H1 (cell line): ENCODE measurements at regions not wholly inside any gene's neighbourhood (a gene's known extent, or its start where the extent isn't known, plus 50 kb on each side); places are given as distances from the start of the nearest gene placed in this dataset.

Experiments used
- CTCF ChIA-PET: fragments of 300-600 bp; sonication (Branson Sonifier 250); formaldehyde crosslinking; loops from one replicate; lab custom pipeline; 2021; ENCODE audit not compliant: partially characterized antibody; lab: Charles Lee
- POLR2A ChIA-PET: fragments of 300-600 bp; sonication (Branson Sonifier 250); formaldehyde crosslinking; loops from one replicate; lab custom pipeline; 2021; ENCODE audit warnings: inconsistent platforms; ENCODE audit not compliant: partially characterized antibody; lab: Charles Lee
- DNase-seq, 2 experiments: peaks; one replicate each; pipeline versions ENCODE4 v3.0.0 to v3.0.0-alpha.2; 2010 to 2022; ENCODE audit warnings: low spot score in 2 of 2, low read depth in 1 of 2, mixed read lengths in 1 of 2
- FAIRE-seq: peaks from 2 replicates; lab custom pipeline; 2011; peaks lifted over from hg19 to GRCh38; lab: Jason Lieb, UNC
- H2AFZ ChIP-seq: 2 replicates; pipeline ENCODE4 v1.8.1; 2012; ENCODE audit warnings: low read length, inconsistent platforms
- H2AK5ac ChIP-seq: 2 replicates; pipeline ENCODE4 v1.6.1; 2013; ENCODE audit warnings: low read depth, low read length
- H2BK120ac ChIP-seq: replicated peaks from 2 replicates; pipeline ENCODE3; 2013; ENCODE audit warnings: low read depth, low read length, inconsistent platforms
- H2BK12ac ChIP-seq: 2 replicates; pipeline ENCODE4 v1.6.1; 2013; ENCODE audit warnings: low read depth, low read length
- H2BK15ac ChIP-seq: 2 replicates; pipeline ENCODE4 v1.6.1; 2013; ENCODE audit warnings: low read length
- H2BK20ac ChIP-seq: 2 replicates; pipeline ENCODE4 v1.6.1; 2013; ENCODE audit warnings: low read length
- H2BK5ac ChIP-seq: 2 replicates; pipeline ENCODE4 v1.6.1; 2013; ENCODE audit warnings: low read depth, low read length
- H3K14ac ChIP-seq: 2 replicates; pipeline ENCODE4 v1.6.1; 2013; ENCODE audit warnings: inconsistent platforms; ENCODE audit not compliant: insufficient read length
- H3K18ac ChIP-seq: 2 replicates; pipeline ENCODE4 v1.6.1; 2013; ENCODE audit warnings: low read length; ENCODE audit errors: extremely low read depth
- H3K23ac ChIP-seq: 2 replicates; pipeline ENCODE4 v1.6.1; 2013; ENCODE audit warnings: inconsistent platforms; ENCODE audit not compliant: insufficient read length
- H3K23me2 ChIP-seq: 2 replicates; pipeline ENCODE4 v1.6.1; 2013; ENCODE audit warnings: low read depth, low read length
- H3K27ac ChIP-seq: 2 replicates; pipeline ENCODE4 v1.6.1; 2011; ENCODE audit warnings: low read depth, low read length, inconsistent platforms
- H3K27me3 ChIP-seq, 4 experiments: replicated peaks in 1 of 4; 1 replicate in 1 of 4; 2 replicates in 3 of 4; pipeline versions ENCODE4 v1.6.1 to v1.8.1; 2011 to 2013; ENCODE audit warnings: low read length in 3 of 4, mild to moderate bottlenecking in 3 of 4, inconsistent platforms in 2 of 4, mixed read lengths in 2 of 4, moderate library complexity in 1 of 4; ENCODE audit not compliant: control insufficient read depth in 3 of 4, insufficient read depth in 3 of 4; ENCODE audit errors: extremely low read depth in 1 of 4
- H3K36me3 ChIP-seq, 4 experiments: 2 replicates each; pipeline versions ENCODE4 v1.6.1 to v1.8.1; 2011 to 2013; ENCODE audit warnings: mild to moderate bottlenecking in 4 of 4, low read length in 3 of 4, moderate library complexity in 2 of 4, control low read depth in 1 of 4, inconsistent platforms in 1 of 4; ENCODE audit not compliant: insufficient read depth in 4 of 4, control insufficient read depth in 2 of 4
- H3K4ac ChIP-seq: replicated peaks from 2 replicates; pipeline ENCODE3; 2013; ENCODE audit warnings: low read length, low read depth, mixed read lengths, inconsistent platforms; ENCODE audit not compliant: insufficient read length
- H3K4me1 ChIP-seq, 4 experiments: replicated peaks in 1 of 4; 1 replicate in 1 of 4; 2 replicates in 3 of 4; pipeline versions ENCODE4 v1.6.1 to v1.8.1; 2011 to 2013; ENCODE audit warnings: low read length in 3 of 4, inconsistent platforms in 2 of 4, mixed read lengths in 1 of 4; ENCODE audit not compliant: insufficient read depth in 4 of 4, control insufficient read depth in 3 of 4
- H3K4me2 ChIP-seq, 2 experiments: 2 replicates each; pipeline versions ENCODE4 v1.6.1 to v1.8.1; 2011 to 2013; ENCODE audit warnings: low read depth in 2 of 2, low read length in 2 of 2, control low read depth in 1 of 2, inconsistent platforms in 1 of 2, mild to moderate bottlenecking in 1 of 2; ENCODE audit not compliant: insufficient read depth in 1 of 2
- H3K4me3 ChIP-seq, 4 experiments: fragments of 200-600, 300-600 bp in 1 of 4; sonication (generic), shearing (Covaris generic), sonication (Bioruptor Twin) in 1 of 4; 2 replicates each; pipeline versions ENCODE4 v1.5.1 to v1.8.1; 2011 to 2016; ENCODE audit warnings: low read length in 4 of 4, low read depth in 3 of 4, control low read depth in 2 of 4, inconsistent platforms in 2 of 4, mild to moderate bottlenecking in 2 of 4, mixed read lengths in 1 of 4, moderate library complexity in 1 of 4; ENCODE audit not compliant: insufficient read depth in 2 of 4; ENCODE audit errors: extremely low read depth in 1 of 4
- H3K56ac ChIP-seq: replicated peaks from 2 replicates; pipeline ENCODE3; 2013; ENCODE audit warnings: low read depth, mild to moderate bottlenecking, mixed read lengths, low read length, inconsistent platforms; ENCODE audit not compliant: insufficient read length
- H3K79me1 ChIP-seq: 2 replicates; pipeline ENCODE4 v1.6.1; 2013; ENCODE audit warnings: low read depth, low read length, control low read depth
- H3K79me2 ChIP-seq, 2 experiments: 2 replicates each; pipeline versions ENCODE4 v1.6.1 to v1.8.1; 2012 to 2013; ENCODE audit warnings: low read length in 2 of 2, mild to moderate bottlenecking in 2 of 2, inconsistent platforms in 1 of 2; ENCODE audit not compliant: insufficient read depth in 2 of 2, control insufficient read depth in 1 of 2
- H3K9ac ChIP-seq, 4 experiments: replicated peaks in 1 of 4; 1 replicate in 1 of 4; 2 replicates in 3 of 4; pipeline versions ENCODE4 v1.6.1 to v1.8.1; 2011 to 2013; ENCODE audit warnings: low read depth in 3 of 4, low read length in 3 of 4, control low read depth in 2 of 4, mild to moderate bottlenecking in 2 of 4, moderate library complexity in 2 of 4, inconsistent platforms in 1 of 4; ENCODE audit errors: extremely low read depth in 1 of 4
- H3K9me3 ChIP-seq, 2 experiments: 2 replicates each; pipeline versions ENCODE4 v1.6.1 to v1.8.1; 2012 to 2013; ENCODE audit warnings: mild to moderate bottlenecking in 2 of 2, moderate library complexity in 2 of 2, control low read depth in 1 of 2, inconsistent platforms in 1 of 2, low read depth in 1 of 2, low read length in 1 of 2, mixed read lengths in 1 of 2; ENCODE audit not compliant: insufficient read depth in 2 of 2
- H4K20me1 ChIP-seq, 2 experiments: replicated peaks in 1 of 2; 2 replicates each; pipeline versions ENCODE3 to v1.8.1; 2011 to 2013; ENCODE audit warnings: inconsistent platforms in 2 of 2, low read length in 2 of 2, mild to moderate bottlenecking in 1 of 2; ENCODE audit not compliant: insufficient read depth in 2 of 2, control insufficient read depth in 1 of 2
- H4K5ac ChIP-seq: 2 replicates; pipeline ENCODE4 v1.6.1; 2013; ENCODE audit warnings: low read length, low read depth, mixed read lengths, inconsistent platforms; ENCODE audit not compliant: insufficient read length
- H4K8ac ChIP-seq: 2 replicates; pipeline ENCODE4 v1.8.0; 2013; ENCODE audit warnings: mild to moderate bottlenecking, moderate library complexity, low read length, inconsistent platforms; ENCODE audit not compliant: insufficient read depth; ENCODE audit errors: extremely low read depth
- H4K91ac ChIP-seq: replicated peaks from 2 replicates; pipeline ENCODE3; 2013; ENCODE audit warnings: low read length, mixed read lengths, inconsistent platforms; ENCODE audit not compliant: insufficient read length
- BRCA1 ChIP-seq: IDR thresholded peaks from 2 replicates; pipeline ENCODE4 v1.6.1; 2012; ENCODE audit warnings: low read depth, low read length, improper control_type of control experiment
- CHD1 ChIP-seq: IDR thresholded peaks from 2 replicates; pipeline ENCODE4 v1.6.1; 2012; ENCODE audit warnings: low read depth, low read length, improper control_type of control experiment
- CHD2 ChIP-seq: IDR thresholded peaks from 2 replicates; pipeline ENCODE4 v1.6.1; 2012; ENCODE audit warnings: low read length, improper control_type of control experiment
- CREB1 ChIP-seq: IDR thresholded peaks from 2 replicates; pipeline ENCODE4 v1.6.1; 2012; ENCODE audit warnings: inconsistent platforms
- E2F6 ChIP-seq: IDR thresholded peaks from 2 replicates; pipeline ENCODE4 v1.6.1; 2012; ENCODE audit warnings: inconsistent platforms
- EGR1 ChIP-seq: IDR thresholded peaks from 2 replicates; pipeline ENCODE4 v1.6.1; 2011; ENCODE audit warnings: low read depth, low read length, borderline replicate concordance
- EZH2 ChIP-seq: fragments of 200-600 bp; sonication (generic); IDR thresholded peaks from 2 replicates; pipeline ENCODE4 v1.7.1; 2012; ENCODE audit warnings: low read depth, mild to moderate bottlenecking, moderate library complexity, low read length, inconsistent platforms; ENCODE audit not compliant: severe bottlenecking
- HDAC6 ChIP-seq: IDR thresholded peaks from one replicate; pipeline ENCODE4 v1.7.1; 2012; ENCODE audit warnings: low read depth, mild to moderate bottlenecking, inconsistent platforms, low read length, moderate library complexity
- JUND ChIP-seq: IDR thresholded peaks from 2 replicates; pipeline ENCODE4 v1.6.1; 2011; ENCODE audit warnings: mild to moderate bottlenecking, improper control_type of control experiment, low read length
- NRF1 ChIP-seq: IDR thresholded peaks from 2 replicates; pipeline ENCODE4 v1.6.1; 2011; ENCODE audit warnings: mild to moderate bottlenecking, low read depth, low read length, improper control_type of control experiment
- SP4 ChIP-seq: IDR thresholded peaks from 2 replicates; pipeline ENCODE4 v1.6.1; 2012; ENCODE audit warnings: low read length, inconsistent platforms
- SRF ChIP-seq: IDR thresholded peaks from 2 replicates; pipeline ENCODE4 v1.6.1; 2011; ENCODE audit warnings: mild to moderate bottlenecking, low read depth, low read length, moderate library complexity
- TAF1 ChIP-seq: IDR thresholded peaks from 2 replicates; pipeline ENCODE4 v1.6.1; 2011; ENCODE audit warnings: mild to moderate bottlenecking, low read depth, low read length
- TAF7 ChIP-seq: optimal IDR thresholded peaks from 2 replicates; pipeline ENCODE3; 2011; ENCODE audit warnings: low read depth, mild to moderate bottlenecking, inconsistent platforms, low read length, moderate library complexity, borderline replicate concordance
- YY1 ChIP-seq: IDR thresholded peaks from 2 replicates; pipeline ENCODE4 v1.6.1; 2011; ENCODE audit warnings: low read depth, mild to moderate bottlenecking, low read length
- WGBS, 2 experiments: shearing (Covaris generic) in 1 of 2; methylation state at CpG; one replicate each; pipeline versions ENCODE4 v1.1.6 to v1.1.7; 2013 to 2015; ENCODE audit warnings: low lambda C conversion rate in 2 of 2, mixed read lengths in 2 of 2, inconsistent platforms in 1 of 2, low coverage in 1 of 2, missing lambda C conversion rate in 1 of 2; ENCODE audit not compliant: insufficient replicate concordance in 2 of 2, insufficient coverage in 1 of 2, insufficient read length in 1 of 2; ENCODE audit errors: extremely low coverage in 1 of 2, missing lambda C conversion rate in 1 of 2; 5-methylcytosine and 5-hydroxymethylcytosine counted together
- TF ChIP-seq, protein P1 (sequence below): IDR thresholded peaks from 2 replicates; pipeline ENCODE4 v1.6.1; 2012; ENCODE audit warnings: inconsistent platforms

- H2BK20ac ChIP-seq = no peak overlapping the region
- ChIA-PET POLR2A (no interaction called here), CTCF (interaction anchor here (1.0 to 1.4 kb wide), 2 partner anchors 11 to 38 kb away, joined by 3 to 4 read pairs; no protein-coding TSS in a partner anchor)
- 82% methylated on average over 3 of the region's 3 CpGs; no CpG with 5 or more reads in 1 of the 2 experiments for WGBS, 2 experiments
- no peaks in the 10 kb centered on the region for H3K79me2 ChIP-seq
- H2AFZ ChIP-seq = no peak overlapping the region
- TF ChIP-seq SRF (no peak), CHD1 (no peak), EGR1 (no peak), EZH2 (no peak), TAF1 (no peak), HDAC6 (no peak), CREB1 (no peak), JUND (no peak), TAF7 (no peak), NRF1 (no peak), E2F6 (no peak), BRCA1 (no peak), CHD2 (no peak), SP4 (no peak), YY1 (no peak)
- TF ChIP-seq, protein P1, sequence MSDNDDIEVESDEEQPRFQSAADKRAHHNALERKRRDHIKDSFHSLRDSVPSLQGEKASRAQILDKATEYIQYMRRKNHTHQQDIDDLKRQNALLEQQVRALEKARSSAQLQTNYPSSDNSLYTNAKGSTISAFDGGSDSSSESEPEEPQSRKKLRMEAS = no peak
- no peak overlapping the region for H2AK5ac ChIP-seq
- no peaks in the 10 kb centered on the region for H3K79me1 ChIP-seq
- H4K5ac ChIP-seq = no peak overlapping the region
- no peaks in the 10 kb centered on the region for H3K36me3 ChIP-seq
- H3K23me2 ChIP-seq = no peaks in the 10 kb centered on the region
- no peak overlapping the region for H2BK12ac ChIP-seq
- H4K20me1 ChIP-seq = no peaks in the 10 kb centered on the region
- H4K91ac ChIP-seq = no peak overlapping the region
- no peak overlapping the region for H3K14ac ChIP-seq
- H3K27me3 ChIP-seq = no peaks in the 10 kb centered on the region
- H3K4ac ChIP-seq = no peak overlapping the region
- no peak overlapping the region for H3K23ac ChIP-seq
- no peak overlapping the region for H3K18ac ChIP-seq
- H2BK5ac ChIP-seq = no peak overlapping the region
- no peaks in the 10 kb centered on the region for H3K4me1 ChIP-seq
- H3K4me3 ChIP-seq = no peak overlapping the region
- H4K8ac ChIP-seq = no peak overlapping the region
- H3K9ac ChIP-seq = no peak overlapping the region
- no peaks in the 10 kb centered on the region for H3K9me3 ChIP-seq
- no peak overlapping the region for H3K4me2 ChIP-seq
- FAIRE-seq = no peak
- no peak overlapping the region for H2BK120ac ChIP-seq
- no peak for DNase-seq
- no peak overlapping the region for H3K56ac ChIP-seq
- H2BK15ac ChIP-seq = no peak overlapping the region
- H3K27ac ChIP-seq = no peak overlapping the region
Observed at GRCh38 chr5:68389618-68390017, 174.1 kb downstream of the PIK3R1 start.
